OCI-LY1 (cell line): ENCODE measurements at regions not wholly inside any gene's neighbourhood (a gene's known extent, or its start where the extent isn't known, plus 50 kb on each side); places are given as distances from the start of the nearest gene placed in this dataset.

Experiments used
- H2AFZ ChIP-seq: fragments of 200-600 bp; sonication (generic), shearing (Covaris generic); 2 replicates; pipeline ENCODE4 v1.6.0; 2014; ENCODE audit warnings: antibody characterized with exemption, mild to moderate bottlenecking, low read length
- H3F3A ChIP-seq: fragments of 200-600 bp; sonication (generic), shearing (Covaris generic); 2 replicates; pipeline ENCODE4 v1.6.0; 2014; ENCODE audit warnings: mild to moderate bottlenecking, antibody characterized with exemption, low read length, moderate library complexity; ENCODE audit not compliant: insufficient read depth
- H3K27ac ChIP-seq: fragments of 200-600 bp; sonication (generic); 2 replicates; pipeline ENCODE4 v1.5.1; 2014; ENCODE audit warnings: low read length, mixed run types, mild to moderate bottlenecking, low read depth; ENCODE audit not compliant: poor library complexity, severe bottlenecking
- H3K27me3 ChIP-seq: fragments of 200-600 bp; sonication (generic); 2 replicates; pipeline ENCODE4 v1.6.0; 2014; ENCODE audit warnings: antibody characterized with exemption, mild to moderate bottlenecking, low read length, moderate library complexity; ENCODE audit not compliant: insufficient read depth
- H3K36me3 ChIP-seq: fragments of 200-600 bp; sonication (generic); 2 replicates; pipeline ENCODE4 v1.6.1; 2014; ENCODE audit warnings: mild to moderate bottlenecking, antibody characterized with exemption, low read length, moderate library complexity, mixed read lengths; ENCODE audit not compliant: insufficient read depth
- H3K4me1 ChIP-seq: fragments of 200-600 bp; sonication (generic); 2 replicates; pipeline ENCODE4 v1.5.1; 2014; ENCODE audit warnings: mild to moderate bottlenecking, low read length, moderate library complexity; ENCODE audit not compliant: insufficient read depth, severe bottlenecking
- H3K4me2 ChIP-seq: fragments of 200-600 bp; sonication (generic), shearing (Covaris generic); 2 replicates; pipeline ENCODE4 v1.6.1; 2014; ENCODE audit warnings: low read length
- H3K4me3 ChIP-seq: fragments of 200-600 bp; sonication (generic); 2 replicates; pipeline ENCODE4 v1.5.1; 2014; ENCODE audit warnings: low read length, low read depth, mild to moderate bottlenecking, mixed read lengths; ENCODE audit not compliant: poor library complexity, severe bottlenecking
- H3K79me2 ChIP-seq: fragments of 200-600 bp; shearing (Covaris generic); 2 replicates; pipeline ENCODE4 v1.6.1; 2016; ENCODE audit warnings: mixed run types, low read length, mixed read lengths; ENCODE audit not compliant: insufficient read depth
- H3K9ac ChIP-seq: fragments of 200-600 bp; sonication (generic), shearing (Covaris generic); 2 replicates; pipeline ENCODE4 v1.6.1; 2014; ENCODE audit warnings: mild to moderate bottlenecking, low read length, mixed read lengths
- H3K9me2 ChIP-seq: fragments of 200-600 bp; sonication (generic), shearing (Covaris generic); 2 replicates; pipeline ENCODE4 v1.6.1; 2014; ENCODE audit warnings: low read depth, mild to moderate bottlenecking, low read length, mixed read lengths
- H3K9me3 ChIP-seq: fragments of 200-600 bp; shearing (Covaris generic); 2 replicates; pipeline ENCODE4 v1.6.1; 2014; ENCODE audit warnings: low read length, mixed read lengths
- H4K20me1 ChIP-seq: fragments of 200-600 bp; sonication (generic), shearing (Covaris generic); 2 replicates; pipeline ENCODE4 v1.6.0; 2016; ENCODE audit warnings: mild to moderate bottlenecking, low read length; ENCODE audit not compliant: insufficient read depth
- EZH2 ChIP-seq: fragments of 200-600 bp; sonication (generic), shearing (Covaris generic); IDR thresholded peaks from 2 replicates; pipeline ENCODE4 v1.8.0; 2017; ENCODE audit warnings: borderline replicate concordance, mixed run types, mild to moderate bottlenecking, antibody characterized with exemption, low read length, moderate library complexity, mixed read lengths
- TF ChIP-seq, protein P1 (sequence below): fragments of 200-600 bp; sonication (generic), shearing (Covaris generic); IDR thresholded peaks from 2 replicates; pipeline ENCODE4 v1.5.1; 2017; ENCODE audit warnings: mild to moderate bottlenecking, antibody characterized with exemption, low read length, moderate library complexity, mixed read lengths

DNA sequence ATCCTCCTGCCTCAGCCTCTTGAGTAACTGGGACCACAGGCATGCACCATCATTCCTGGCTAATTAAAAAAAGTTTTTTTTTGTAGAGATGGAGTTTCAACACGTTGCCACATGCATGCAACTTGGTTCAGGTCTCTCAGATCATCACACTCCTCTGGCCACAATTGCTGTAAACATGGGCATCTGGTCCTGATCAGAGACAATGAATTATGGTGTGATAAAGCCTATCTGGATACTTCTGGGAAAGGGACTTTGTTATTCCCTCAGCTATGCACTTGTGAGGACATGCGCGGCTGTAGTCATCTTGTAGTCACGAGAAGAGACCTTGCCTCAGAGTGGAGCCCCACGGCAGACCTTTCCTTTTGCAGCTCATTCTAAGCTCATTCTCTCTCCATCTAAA is 210.9 kb upstream of the ZFP64 start:
- Histone ChIP-seq H3K9ac (no peak overlapping the region), H3K4me3 (no peak overlapping the region), H4K20me1 (no peaks in the 10 kb centered on the region), H3K9me2 (no peaks in the 10 kb centered on the region), H3F3A (no peaks in the 10 kb centered on the region), H3K27ac (no peak overlapping the region), H3K4me2 (no peak overlapping the region), H3K27me3 (no peaks in the 10 kb centered on the region), H2AFZ (no peak overlapping the region), H3K36me3 (no peaks in the 10 kb centered on the region), H3K4me1 (no peaks in the 10 kb centered on the region), H3K79me2 (no peaks in the 10 kb centered on the region), H3K9me3 (no peaks in the 10 kb centered on the region)
- no peak for TF ChIP-seq EZH2
- TF ChIP-seq, protein P1, sequence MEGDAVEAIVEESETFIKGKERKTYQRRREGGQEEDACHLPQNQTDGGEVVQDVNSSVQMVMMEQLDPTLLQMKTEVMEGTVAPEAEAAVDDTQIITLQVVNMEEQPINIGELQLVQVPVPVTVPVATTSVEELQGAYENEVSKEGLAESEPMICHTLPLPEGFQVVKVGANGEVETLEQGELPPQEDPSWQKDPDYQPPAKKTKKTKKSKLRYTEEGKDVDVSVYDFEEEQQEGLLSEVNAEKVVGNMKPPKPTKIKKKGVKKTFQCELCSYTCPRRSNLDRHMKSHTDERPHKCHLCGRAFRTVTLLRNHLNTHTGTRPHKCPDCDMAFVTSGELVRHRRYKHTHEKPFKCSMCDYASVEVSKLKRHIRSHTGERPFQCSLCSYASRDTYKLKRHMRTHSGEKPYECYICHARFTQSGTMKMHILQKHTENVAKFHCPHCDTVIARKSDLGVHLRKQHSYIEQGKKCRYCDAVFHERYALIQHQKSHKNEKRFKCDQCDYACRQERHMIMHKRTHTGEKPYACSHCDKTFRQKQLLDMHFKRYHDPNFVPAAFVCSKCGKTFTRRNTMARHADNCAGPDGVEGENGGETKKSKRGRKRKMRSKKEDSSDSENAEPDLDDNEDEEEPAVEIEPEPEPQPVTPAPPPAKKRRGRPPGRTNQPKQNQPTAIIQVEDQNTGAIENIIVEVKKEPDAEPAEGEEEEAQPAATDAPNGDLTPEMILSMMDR: no peak

DNA sequence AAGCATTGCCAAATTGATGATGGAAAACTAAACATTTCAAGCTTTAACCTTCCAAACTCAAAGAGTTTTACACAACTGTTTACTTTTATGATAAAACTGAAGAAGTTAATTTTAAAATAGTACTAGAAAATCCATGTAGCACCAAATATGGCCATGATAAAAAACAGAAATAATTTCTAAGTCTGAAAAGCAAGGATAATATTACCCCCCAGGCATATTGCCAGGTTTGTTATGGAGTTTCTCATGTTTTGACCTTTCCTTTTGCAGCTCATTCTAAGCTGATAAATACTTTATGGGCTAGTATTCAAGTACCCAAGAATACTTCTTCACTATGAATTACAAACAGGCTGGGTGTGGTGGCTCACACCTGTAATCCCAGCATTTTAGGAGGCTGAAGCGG is 209.9 kb upstream of the ZFP64 start:
- Histone ChIP-seq H3K79me2 (no peaks in the 10 kb centered on the region), H4K20me1 (no peaks in the 10 kb centered on the region), H2AFZ (no peak overlapping the region), H3K4me1 (no peaks in the 10 kb centered on the region), H3K4me3 (no peak overlapping the region), H3K27me3 (no peaks in the 10 kb centered on the region), H3K9ac (no peak overlapping the region), H3K27ac (no peak overlapping the region), H3K4me2 (no peak overlapping the region), H3K9me2 (no peaks in the 10 kb centered on the region), H3F3A (no peaks in the 10 kb centered on the region), H3K36me3 (no peaks in the 10 kb centered on the region), H3K9me3 (no peaks in the 10 kb centered on the region)
- no peak for TF ChIP-seq EZH2
- TF ChIP-seq, protein P1: no peak

DNA sequence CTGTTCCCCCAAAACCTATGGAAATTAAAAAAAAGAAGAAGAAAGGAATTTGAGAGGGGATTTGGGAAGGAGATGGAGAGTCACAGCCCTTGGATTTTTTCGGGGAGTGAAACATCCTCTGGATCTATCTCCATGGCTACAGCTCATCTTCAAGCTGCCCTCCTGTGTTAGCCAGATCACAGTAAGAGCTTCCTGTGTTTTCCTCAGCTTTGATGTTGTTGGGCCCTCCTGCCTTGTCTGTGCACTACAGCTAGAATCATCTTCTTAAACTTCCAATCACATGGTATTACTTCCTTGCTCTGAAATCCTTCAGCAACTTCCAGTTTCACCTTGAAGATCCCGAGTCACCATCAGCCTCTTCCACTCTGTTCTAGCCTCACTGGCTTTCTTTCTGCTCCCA is 207.8 kb upstream of the ZFP64 start:
- no peaks in the 10 kb centered on the region for H3K36me3 ChIP-seq
- H3K27ac ChIP-seq: no peak overlapping the region
- no peak overlapping the region for H3K4me3 ChIP-seq
- H4K20me1 ChIP-seq: no peaks in the 10 kb centered on the region
- no peaks in the 10 kb centered on the region for H3F3A ChIP-seq
- no peak overlapping the region for H2AFZ ChIP-seq
- H3K4me1 ChIP-seq: no peaks in the 10 kb centered on the region
- H3K27me3 ChIP-seq: no peaks in the 10 kb centered on the region
- no peak overlapping the region for H3K9ac ChIP-seq
- no peak overlapping the region for H3K4me2 ChIP-seq
- H3K9me3 ChIP-seq: no peaks in the 10 kb centered on the region
- no peaks in the 10 kb centered on the region for H3K79me2 ChIP-seq
- no peaks in the 10 kb centered on the region for H3K9me2 ChIP-seq
- no peak for TF ChIP-seq EZH2
- TF ChIP-seq, protein P1: no peak
